AML-193 (cell line): ENCODE measurements at regions not wholly inside any gene's neighbourhood (a gene's known extent, or its start where the extent isn't known, plus 50 kb on each side); places are given as distances from the start of the nearest gene placed in this dataset.

Experiments used
- DNase-seq, 2 experiments: peaks; one replicate each; lab custom pipeline; 2025; lab: John Stamatoyannopoulos, UW

DNA sequence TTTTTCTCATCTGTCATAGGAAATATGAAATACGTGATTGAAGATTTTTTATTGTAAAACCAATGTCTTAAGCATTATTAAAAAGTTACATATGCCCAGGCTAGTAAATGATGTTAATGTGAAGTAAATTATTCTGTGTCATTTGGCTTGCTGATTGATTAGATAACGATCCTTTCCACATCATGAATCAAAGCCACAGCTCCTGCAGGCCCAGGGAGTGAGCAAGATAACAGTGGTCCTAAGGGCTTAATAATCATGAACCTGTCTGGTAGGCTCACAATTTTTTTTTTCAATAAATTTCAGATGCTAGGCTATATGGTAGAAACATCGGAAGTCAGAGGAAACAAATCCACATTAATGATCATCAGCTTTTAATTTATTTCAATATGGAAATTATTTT lies 269.0 kb upstream of the SLC10A2 start:
- DNase-seq, result no peak

DNA sequence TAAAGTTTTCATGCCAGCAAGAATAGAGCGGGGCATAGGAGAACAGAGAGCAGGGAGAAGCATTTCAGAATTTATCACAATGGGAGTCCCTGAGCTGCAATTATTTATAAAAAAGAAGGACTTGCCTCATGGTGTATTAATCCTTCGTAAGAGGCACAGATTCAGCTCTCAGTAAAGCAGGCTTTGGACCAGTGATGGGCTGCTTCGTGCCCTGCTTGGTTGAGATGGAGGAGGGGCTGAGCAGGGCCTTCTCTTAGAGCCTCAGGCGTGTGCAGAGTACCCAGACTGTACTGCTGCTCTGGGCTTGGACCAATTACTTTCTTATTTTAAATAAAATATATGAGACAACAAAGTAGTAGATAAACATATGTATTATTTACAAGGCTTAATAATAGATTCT lies 265.7 kb upstream of the SLC10A2 start:
- no peak for DNase-seq

DNA sequence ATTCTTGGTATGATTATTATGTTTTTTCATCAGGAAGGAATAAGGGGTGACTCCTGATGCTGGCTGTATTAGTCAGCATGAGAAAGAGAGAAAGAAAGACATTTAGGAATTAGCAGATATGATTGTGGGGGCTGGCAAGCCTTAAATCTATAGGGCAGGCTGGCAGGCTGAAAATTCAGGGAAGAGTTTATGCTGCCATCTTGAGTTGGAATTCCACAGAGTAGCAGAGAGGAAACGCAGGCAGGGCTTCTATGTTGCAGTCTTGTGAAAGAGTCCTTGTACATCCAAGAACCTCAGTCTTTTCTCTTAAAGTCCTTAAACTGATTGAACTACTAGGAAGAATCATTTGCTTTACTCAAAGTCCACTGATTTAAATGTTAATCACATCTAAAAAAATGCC lies 262.7 kb upstream of the SLC10A2 start:
- DNase-seq, result no peak

DNA sequence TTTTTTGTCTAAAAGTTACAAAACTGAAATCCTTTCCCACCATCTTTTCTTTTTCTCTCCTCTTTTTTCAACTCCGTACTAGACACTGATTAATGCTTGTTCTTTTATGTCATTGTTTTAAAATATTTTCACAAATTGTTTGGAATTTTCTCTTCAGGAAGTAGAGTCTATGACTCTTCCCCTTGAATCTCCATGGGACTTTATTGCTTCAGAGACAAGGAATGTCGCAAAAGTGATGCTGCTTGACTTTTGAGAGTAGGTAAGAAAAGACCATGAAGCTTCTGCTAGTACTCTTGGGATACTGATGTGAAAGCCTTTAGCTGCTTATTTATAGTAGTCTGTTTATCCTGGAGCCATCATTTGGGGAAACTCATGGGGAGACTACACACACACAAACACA lies 260.1 kb upstream of the SLC10A2 start:
- DNase-seq, result no peak

DNA sequence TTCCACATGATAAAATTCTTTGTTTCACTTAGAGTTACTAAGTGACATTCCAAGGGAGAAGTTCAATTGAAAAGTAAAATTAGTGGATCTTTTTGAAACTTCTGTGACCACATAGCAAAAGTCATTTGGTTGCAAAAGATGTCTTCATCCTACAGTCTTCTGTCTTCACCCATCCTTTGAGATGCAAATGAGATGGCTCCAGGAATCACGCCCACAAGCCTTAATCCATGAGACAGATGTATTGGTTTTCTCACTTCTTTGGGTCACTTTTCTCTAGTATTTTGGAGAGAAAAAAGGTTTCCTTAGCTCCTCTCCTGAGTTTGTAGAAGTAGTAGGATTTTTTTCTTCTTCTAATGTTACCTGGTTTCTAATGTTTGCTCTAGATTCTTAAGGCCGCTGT lies 259.5 kb upstream of the SLC10A2 start:
- no peak for DNase-seq

DNA sequence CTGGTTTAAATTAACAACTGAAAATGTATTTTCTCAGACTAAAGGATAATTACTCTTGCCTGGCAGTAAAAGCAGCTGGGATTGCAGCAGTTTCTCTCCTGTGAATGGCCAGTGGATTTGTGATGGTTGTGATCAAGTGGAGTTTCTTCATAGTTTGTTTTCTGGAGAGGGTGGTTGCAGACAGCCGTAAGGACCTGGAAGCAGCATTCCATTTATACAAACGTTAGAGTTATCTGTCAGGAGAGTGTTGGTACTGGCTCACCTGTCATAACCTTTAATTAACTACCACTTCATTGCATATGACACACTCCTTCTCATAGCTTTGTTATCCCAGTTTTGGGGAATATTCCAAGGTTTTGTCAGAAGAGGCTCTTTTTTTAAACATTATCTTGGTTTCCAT lies 258.4 kb upstream of the SLC10A2 start:
- no peak for DNase-seq

DNA sequence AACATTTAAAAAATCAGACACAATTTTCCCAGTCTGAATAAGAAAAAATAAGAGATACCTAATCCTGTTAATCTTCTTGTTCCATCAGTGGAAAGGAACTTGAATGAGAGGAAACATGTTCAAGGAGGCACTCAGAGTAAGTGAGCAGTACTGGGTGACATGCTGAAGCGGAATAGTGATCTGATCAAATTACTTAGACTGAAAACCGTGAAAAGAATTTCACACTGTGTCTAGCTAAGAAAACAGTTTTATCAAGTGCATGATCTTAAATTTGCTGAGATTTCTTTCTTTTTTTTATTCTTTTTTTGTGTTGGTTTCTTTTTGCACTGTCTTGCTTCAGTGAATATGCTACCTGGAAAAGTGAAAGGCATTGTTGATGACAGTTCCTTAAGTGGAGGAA lies 249.5 kb upstream of the SLC10A2 start:
- DNase-seq, result no peak

DNA sequence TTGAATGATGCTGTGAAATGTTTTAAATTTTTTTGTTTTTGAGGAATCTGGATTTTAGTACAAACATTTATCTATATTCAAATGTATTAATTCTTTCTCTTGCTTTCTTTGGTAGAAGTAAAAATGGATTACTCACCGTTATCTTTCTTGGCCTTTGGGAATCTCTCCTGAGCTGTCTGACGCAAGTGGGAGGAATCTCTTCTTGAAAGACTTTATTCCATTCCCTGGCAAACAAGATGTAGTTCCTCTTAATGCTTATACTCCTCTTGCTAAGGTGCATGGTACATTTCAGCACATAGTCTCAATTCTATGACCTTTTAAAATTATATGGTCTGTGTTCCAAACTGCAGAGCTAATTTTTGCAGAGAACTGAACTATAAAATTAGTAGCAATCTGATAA lies 246.2 kb upstream of the SLC10A2 start:
- DNase-seq, result no peak

DNA sequence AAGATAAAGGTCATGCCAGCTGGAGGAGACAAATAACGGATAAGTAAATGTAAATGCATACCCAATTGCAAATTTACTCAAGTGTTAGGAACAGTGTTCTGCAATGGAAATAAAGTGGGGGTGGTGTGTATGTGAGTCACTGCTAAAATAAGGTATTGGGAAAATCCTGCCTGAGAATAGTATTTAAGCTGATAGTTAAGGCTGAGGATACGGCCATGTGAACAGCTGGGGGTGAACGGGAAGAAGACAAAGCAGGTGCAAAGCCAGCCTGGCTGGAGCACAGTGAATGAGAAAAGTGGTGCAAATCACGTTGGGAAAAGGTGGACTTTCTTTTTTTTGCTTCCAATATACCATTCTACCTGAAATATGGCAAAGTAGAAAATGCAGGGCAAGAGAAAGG lies 242.4 kb upstream of the SLC10A2 start:
- no peak for DNase-seq

DNA sequence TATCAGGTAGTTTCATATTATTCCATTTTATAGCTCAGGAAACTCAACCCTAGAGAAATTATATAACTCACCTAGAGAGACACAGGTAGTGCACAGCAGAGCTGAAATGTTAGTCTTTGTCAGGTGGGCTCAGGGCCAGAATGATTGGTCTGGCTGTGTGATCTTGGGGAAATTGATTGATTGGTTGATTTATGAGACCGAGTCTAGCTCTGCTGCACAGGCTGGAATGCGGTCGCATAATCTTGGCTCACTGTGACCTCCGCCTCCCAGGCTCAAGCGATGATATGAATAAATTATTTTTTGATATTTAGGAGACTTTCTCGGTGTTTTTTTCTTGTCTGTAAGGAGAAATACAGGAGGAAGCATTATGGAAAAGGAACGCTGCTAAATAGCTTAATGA lies 239.9 kb upstream of the SLC10A2 start:
- no peak for DNase-seq

DNA sequence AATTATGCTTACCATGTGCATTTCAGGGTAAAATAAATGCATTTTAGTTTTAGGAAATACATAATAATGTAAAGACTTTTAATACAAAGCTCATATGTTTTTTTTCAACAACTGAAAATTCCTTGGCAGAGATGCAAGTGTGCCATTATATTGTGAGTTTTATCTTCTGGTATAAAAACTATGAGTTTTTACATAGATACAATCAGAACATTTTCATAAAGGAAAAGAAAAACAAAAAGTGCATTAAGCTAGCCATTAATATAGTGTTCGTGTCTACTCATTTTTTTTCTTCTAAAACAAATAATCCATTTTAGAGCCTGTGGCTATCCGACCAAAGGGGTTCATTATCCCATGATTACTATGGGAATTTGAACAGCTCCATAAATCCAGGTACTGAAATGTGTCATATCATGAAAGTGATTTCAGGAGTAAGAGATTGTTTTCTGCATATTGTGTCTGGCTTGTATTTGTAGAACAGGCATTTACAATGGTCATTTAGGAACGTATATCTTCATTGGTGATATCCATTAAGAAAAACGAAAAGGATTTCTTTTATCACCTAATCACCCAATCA lies 236.9 kb upstream of the SLC10A2 start:
- DNase-seq, result no peak

DNA sequence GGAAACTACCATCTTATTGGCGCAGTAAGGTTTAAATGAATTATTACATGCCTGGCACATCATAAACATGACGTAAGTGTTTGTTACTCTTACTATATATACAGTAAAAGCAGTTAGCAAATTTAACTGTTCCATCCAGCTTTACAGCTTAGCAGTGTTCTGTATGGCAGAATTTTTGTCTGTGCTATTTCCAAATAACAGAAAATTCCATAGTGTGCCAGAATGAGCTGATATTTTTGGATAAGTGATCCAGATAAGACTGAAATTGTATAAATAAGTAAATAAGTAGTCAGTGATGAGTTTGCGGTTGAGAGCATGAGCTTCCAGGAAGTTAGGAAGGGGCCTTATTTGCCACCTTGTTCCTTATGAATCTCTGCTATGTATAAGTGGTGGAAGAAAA lies 236.5 kb upstream of the SLC10A2 start:
- no peak for DNase-seq

DNA sequence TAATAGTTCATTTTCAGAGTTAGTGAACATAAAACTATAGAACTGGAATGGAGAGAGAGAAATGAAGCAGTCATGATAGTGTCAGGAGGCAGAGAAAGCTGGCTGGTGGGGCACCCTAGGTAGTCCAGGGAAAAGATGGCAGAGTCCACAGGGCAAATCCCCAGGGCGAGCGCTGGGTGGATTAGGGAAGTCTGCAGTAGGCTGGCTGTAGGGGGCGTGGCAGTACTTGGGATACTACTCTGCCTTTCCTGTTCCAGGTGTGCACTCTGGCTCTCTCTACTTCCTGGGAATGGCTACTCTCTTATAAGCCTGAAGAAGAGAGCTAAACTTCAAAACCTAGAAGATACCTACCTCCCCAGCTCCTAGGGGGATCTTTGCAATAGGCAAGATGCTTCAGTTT lies 232.9 kb upstream of the SLC10A2 start:
- no peak for DNase-seq

DNA sequence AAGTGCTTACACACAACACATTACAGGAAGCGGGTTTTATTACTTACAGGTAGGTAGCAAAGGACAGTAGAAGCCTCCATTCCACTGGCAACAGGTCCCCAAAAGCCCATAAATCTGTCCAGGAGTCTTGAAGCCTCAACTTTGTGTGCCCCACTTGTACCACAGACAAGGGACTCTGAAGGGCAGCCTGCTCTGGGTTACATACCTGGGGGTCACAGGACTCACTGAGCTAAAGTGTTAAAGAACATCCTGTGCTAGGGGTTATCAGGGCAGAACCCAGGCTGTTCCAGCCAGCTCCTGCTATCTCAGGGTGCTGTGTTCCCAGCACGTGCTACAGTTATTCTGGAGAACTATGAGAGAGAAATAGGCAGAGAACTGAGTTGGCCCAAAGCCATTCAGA lies 230.9 kb upstream of the SLC10A2 start:
- DNase-seq, result no peak

DNA sequence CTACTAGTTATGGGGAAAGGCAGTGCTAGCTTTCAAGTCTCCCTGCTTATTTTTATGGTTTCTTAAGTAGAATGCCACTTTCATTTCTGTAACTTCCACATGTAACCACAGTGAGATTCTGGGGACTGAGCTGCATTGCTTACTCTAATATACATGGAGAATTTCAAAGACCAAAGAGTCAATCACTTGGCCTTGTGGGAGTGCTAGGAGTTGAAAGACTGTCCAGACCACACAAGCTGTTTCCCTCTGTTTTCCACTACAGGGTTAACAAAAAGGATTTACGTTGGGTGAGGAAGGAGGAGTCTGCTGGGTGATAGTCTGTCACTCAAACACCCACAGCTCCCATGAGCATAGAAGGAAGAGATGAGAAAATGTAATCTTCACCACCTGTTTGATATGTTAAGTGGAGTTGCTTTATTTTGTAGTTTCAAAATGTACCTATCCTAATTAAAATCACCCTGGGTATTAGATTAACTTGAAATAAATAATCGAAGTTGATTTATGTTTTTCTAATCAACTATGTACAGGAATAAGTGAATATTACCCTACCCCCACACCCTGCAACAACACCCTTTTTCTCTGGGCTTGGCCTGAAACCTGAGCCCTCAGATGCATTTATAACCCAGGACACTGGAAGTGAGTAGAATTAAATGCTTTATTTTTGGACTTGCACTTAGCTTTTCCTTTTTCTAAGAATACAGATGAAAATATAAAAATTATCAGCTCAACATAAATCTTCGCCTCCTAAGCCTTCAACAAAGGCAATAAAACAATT lies 225.8 kb upstream of the SLC10A2 start:
- DNase-seq, result no peak

DNA sequence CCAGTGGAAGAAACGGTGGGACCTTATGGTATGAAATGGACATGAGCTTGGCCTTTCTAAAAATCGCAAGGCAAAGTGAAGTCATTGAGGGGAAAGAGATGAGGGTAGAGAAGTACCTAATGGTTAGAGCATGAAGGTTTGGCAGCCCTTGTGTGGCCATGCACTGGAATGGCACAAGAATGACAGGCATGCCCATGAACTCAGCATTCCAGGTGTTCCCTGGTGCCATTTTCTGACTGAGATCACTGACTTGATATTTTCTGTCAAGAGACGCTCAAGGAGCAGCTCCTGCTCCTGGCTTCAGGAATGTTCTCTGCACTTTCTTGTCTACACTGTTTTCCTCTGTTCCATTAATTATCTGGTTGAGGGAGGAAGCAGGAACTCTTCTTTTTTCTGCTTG lies 225.0 kb upstream of the SLC10A2 start:
- DNase-seq, result no peak

DNA sequence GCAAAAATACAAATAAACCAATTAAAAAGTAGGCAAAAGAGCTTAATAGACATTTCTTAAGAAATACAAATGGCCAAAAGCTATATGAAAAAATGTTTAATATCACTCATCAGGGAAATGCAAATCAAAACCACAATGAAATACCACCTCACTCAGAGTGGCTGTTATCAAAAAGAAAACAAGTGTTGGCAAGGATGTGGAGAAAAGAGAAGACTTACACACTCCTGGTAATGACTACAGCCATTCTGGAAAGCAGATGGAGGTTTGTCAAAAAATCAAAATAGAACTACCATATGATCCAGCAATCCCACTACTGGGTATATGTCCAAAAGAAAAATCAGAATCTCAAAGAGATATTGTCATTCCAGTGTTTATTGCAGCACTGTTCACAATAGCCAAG lies 223.5 kb upstream of the SLC10A2 start:
- DNase-seq, result no peak

DNA sequence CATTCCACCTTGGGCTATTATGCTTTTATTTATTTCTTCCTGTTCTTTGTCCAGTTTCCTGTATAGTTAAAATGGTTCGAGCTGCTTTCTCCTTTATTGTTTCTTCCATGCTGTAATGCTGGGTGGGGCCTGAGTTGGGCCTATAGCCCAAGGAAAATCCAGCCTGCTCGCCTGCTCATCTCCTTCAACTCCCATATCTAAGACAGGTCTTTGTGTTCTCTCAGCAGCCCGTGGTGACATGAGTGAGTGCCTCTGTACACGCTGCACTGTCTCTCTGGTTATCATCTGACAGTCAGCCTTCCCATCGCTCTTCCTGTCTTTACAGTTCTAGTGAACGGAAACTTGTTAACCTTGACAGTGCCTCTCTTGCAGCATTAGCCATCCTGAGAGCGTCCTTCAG lies 221.9 kb upstream of the SLC10A2 start:
- DNase-seq, result no peak

DNA sequence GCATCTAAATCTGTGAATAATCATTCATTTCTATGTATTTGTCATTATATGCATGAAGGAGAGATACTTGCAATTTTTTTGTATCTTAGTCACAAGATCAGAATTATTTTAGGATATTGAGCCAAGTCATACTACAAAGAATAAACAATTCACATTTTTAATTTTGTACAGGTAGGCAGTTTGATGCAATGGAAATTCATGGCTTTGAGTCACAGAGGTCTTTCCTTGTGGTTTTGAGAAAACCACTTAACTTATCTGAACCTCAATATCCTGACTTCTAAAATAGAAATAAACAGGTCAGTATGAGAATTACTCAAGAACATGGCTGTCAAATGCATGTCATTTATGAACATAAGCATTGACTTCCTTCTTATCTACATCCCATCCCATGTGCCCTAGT lies 221.4 kb upstream of the SLC10A2 start:
- DNase-seq, result no peak

DNA sequence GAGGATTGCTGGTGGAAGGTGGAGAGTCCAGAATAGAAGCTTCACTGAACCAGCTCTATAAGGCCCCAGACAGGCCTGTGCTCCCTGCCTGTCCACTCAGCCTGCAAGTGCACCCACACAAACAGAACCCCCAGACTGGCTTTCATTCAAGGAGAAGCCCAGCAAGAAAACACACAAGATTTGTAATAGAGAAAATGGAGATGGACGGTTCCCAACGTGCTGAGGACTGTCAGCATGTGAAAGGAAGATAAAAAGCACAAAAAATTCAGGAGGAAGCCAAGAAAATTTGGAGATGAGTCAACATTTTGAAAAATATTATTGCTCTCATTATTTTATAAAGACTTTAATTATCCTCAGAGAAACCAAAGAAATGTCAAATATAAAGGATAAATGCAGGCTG lies 218.2 kb upstream of the SLC10A2 start:
- DNase-seq, result no peak

DNA sequence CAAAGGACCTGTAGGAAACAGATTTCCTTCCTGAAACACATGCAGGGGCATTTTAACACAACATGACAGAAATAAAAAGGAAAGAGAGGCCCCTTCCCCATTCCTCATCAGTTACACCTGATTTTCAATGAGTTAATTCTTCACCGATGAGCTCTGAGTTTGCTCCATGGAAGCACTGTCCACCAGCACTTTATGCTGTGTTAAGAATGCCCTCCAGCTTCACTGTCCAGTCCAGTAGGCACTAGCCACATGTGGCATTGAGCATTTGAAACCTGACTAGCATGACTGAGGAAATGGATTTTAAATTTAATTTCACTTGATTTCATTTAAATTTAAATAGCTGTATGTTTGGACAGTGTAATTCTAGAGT lies 217.2 kb upstream of the SLC10A2 start:
- DNase-seq, result no peak

DNA sequence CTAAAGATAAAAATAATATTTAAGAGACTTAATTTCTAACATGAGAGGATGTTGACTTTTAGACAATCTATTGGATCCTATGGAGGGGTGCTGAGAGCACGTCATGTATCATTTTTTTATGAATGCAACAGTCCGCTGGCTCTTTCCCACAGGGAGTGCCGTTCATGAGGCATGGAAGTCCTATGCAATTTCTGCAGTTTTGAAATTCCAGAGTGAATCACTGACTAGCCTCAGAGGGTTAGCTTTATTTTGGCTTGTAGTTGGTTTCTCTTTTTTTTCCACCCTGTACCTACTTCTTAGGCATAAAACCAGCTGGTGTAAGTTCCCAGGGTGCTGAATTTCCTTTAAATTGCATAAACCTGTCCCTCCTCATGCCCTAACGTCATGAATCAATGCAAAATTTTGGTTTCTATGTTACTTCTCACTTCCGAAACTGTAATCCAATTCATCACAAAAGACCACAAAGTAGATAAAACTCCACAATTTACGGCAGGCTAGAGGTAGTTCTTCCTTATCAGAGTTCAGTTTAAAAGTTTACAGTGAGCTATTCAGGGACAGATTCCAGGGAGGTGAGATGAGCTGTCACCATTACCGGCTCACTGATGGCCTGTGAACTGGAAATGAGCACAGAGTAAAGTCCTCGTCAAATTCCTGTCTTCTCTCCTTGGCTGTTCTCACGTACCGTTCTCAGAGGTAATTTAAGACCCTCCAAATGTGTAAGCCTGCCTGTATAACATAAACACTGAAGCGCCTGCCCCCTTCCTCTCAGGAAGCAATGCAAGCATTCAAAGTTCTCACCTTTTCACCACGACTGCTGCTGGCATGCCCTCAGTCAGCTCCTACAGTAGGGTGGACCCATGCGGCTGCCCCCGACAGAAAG lies 216.6 kb upstream of the SLC10A2 start:
- no peak for DNase-seq

DNA sequence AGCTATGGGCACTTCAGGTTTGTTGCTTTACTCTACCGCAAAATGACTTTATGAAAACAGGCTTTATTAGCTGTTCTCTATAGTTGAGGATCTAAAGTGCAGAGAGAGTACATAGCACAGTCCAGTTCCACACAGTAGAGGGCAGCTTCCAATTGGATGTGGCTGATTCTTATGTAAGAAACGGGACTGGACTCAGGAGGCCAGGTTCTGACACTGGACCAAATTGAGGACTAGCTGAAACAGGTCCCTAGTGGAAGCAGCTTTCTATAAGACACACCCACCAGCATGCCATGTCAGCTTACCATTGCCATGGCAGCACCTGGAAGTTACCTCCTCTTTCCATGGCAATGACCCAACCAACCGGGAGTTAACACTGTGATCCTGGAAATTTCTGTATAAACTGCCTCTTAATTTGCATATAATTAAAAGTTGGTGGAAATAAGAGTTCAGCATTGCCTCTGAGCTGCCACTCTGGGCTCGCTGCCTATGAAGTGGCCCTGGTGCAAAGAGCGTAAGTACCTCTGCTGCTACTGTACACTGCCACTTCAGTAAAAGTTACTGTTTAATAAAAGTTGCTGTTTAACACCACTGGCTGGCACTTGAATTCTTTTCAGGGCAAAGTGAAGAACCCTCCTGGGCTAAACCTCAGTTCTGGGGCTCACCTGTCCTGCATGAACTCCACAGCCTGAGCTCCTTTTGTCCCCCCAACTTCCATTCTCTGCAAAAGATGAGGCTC lies 211.9 kb upstream of the SLC10A2 start:
- no peak for DNase-seq
